Calu3 (cell line): ENCODE measurements at regions not wholly inside any gene's neighbourhood (a gene's known extent, or its start where the extent isn't known, plus 50 kb on each side); places are given as distances from the start of the nearest gene placed in this dataset.

Source experiments
- BruUV-seq: library from RNA; stranded (reverse); fragments of 400-500 nt; replicated peaks from 2 replicates; lab custom pipeline; 2021; lab: Mats Ljungman, UMichigan
- CTCF ChIA-PET: fragments of 300-600 bp; sonication (Branson Sonifier 250); formaldehyde crosslinking; loops from one replicate; lab custom pipeline; 2022; ENCODE audit warnings: antibody characterized with exemption; lab: Charles Lee
- DNase-seq: peaks from one replicate; pipeline ENCODE4 v3.0.0; 2022
- H3K27ac Mint-ChIP-seq: one replicate; pipeline ENCODE4 v1.8.0; 2022; ENCODE audit warnings: mixed read lengths; ENCODE audit not compliant: unreplicated experiment
- H3K27me3 Mint-ChIP-seq: one replicate; pipeline ENCODE4 v1.8.0; 2022; ENCODE audit warnings: mixed read lengths; ENCODE audit not compliant: unreplicated experiment
- H3K36me3 Mint-ChIP-seq: one replicate; pipeline ENCODE4 v1.8.0; 2022; ENCODE audit warnings: mild to moderate bottlenecking, moderate library complexity, mixed read lengths; ENCODE audit not compliant: insufficient read depth, unreplicated experiment
- H3K4me1 Mint-ChIP-seq: one replicate; pipeline ENCODE4 v1.8.0; 2022; ENCODE audit warnings: mild to moderate bottlenecking, low read depth, mixed read lengths; ENCODE audit not compliant: unreplicated experiment
- H3K4me3 Mint-ChIP-seq: one replicate; pipeline ENCODE4 v1.8.0; 2022; ENCODE audit warnings: mild to moderate bottlenecking, low read depth, moderate library complexity, mixed read lengths; ENCODE audit not compliant: unreplicated experiment
- H3K9me3 Mint-ChIP-seq: one replicate; pipeline ENCODE4 v1.8.0; 2022; ENCODE audit warnings: low read depth, mixed read lengths; ENCODE audit not compliant: unreplicated experiment
- CTCF ChIP-seq: fragments of 200-600 bp; IDR thresholded peaks from one replicate; pipeline ENCODE4 v1.8.0; 2022; ENCODE audit warnings: antibody characterized with exemption; ENCODE audit not compliant: unreplicated experiment
- intact Hi-C: fragments of 100-400 bp; cut with micrococcal nuclease; formaldehyde crosslinking; loops from one replicate; pipeline ENCODE4 v1.10.0; 2022; ENCODE audit not compliant: unreplicated experiment

- Mint-ChIP-seq H3K27me3 (no peaks in the 10 kb centered on the region), H3K4me3 (no peak overlapping the region), H3K9me3 (peaks cover 11% of the 10 kb centered on the region), H3K27ac (no peak overlapping the region), H3K4me1 (no peaks in the 10 kb centered on the region), H3K36me3 (no peaks in the 10 kb centered on the region)
- no TSS peak for BruUV-seq
- no peak for DNase-seq
- intact Hi-C loops: no loop called here
- CTCF ChIA-PET: no interaction called here
- no peak for TF ChIP-seq CTCF
These were observed 828.3 kb downstream of the VRK1 start for GRCh38 chr14:97625477-97625876.

GRCh38 chr14:97626088-97626487 is 828.9 kb downstream of the VRK1 start:
- no peaks in the 10 kb centered on the region for H3K36me3 Mint-ChIP-seq
- BruUV-seq: no TSS peak
- intact Hi-C loops: no loop called here
- CTCF ChIA-PET: interaction anchor here (0.6 kb wide), 1 partner anchor 16 kb away, joined by 3 read pairs; no protein-coding TSS in a partner anchor
- no peak for TF ChIP-seq CTCF
- H3K4me3 Mint-ChIP-seq: no peak overlapping the region
- H3K27ac Mint-ChIP-seq: no peak overlapping the region
- no peak for DNase-seq
- peaks cover 11% of the 10 kb centered on the region for H3K9me3 Mint-ChIP-seq
- H3K4me1 Mint-ChIP-seq: no peaks in the 10 kb centered on the region
- H3K27me3 Mint-ChIP-seq: no peaks in the 10 kb centered on the region

GRCh38 chr14:97630249-97630648 is 833.1 kb downstream of the VRK1 start:
- Mint-ChIP-seq H3K9me3 (peaks cover 4% of the 10 kb centered on the region), H3K4me1 (no peaks in the 10 kb centered on the region), H3K27ac (no peak overlapping the region), H3K27me3 (no peaks in the 10 kb centered on the region), H3K4me3 (no peak overlapping the region), H3K36me3 (no peaks in the 10 kb centered on the region)
- intact Hi-C loops: no loop called here
- no peak for TF ChIP-seq CTCF
- BruUV-seq: no TSS peak
- no peak for DNase-seq
- CTCF ChIA-PET: no interaction called here

GRCh38 chr14:97633131-97633738 is 836.1 kb downstream of the VRK1 start:
- Mint-ChIP-seq H3K27me3 (no peaks in the 10 kb centered on the region), H3K9me3 (peaks cover 10% of the 10 kb centered on the region), H3K27ac (no peak overlapping the region), H3K4me3 (no peak overlapping the region), H3K36me3 (no peaks in the 10 kb centered on the region), H3K4me1 (no peaks in the 10 kb centered on the region)
- CTCF ChIA-PET: no interaction called here
- intact Hi-C loops: no loop called here
- no TSS peak for BruUV-seq
- DNase-seq: no peak
- no peak for TF ChIP-seq CTCF
